ENCODE measurements at regions not wholly inside any gene's neighbourhood (a gene's known extent, or its start where the extent isn't known, plus 50 kb on each side); places are given as distances from the start of the nearest gene placed in this dataset.

DNA sequence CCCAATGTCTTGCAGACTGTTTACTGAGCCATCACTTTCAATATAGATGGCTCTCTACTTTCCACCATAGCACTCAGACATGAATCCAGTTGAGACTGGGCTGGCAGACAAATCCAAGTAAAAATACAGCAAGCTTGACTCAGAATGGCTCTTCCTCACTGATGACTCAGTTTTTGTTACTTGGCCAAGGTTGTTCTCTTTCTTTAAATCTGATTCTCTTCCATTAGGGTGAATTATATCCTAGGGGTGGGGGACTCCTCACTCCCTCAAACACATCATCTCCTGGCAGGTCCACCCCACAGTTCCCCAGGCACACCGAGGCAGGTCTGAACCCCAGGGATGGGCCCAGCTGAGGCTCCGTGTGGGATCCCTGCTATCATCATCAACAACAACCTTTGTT, 157.9 kb downstream of the MEX3B start:
- intact Hi-C loops (cut with micrococcal nuclease): no loop called here
- CTCF ChIA-PET (ENCODE audit: low intra/inter-chr PET ratio): no interaction called here

More for the DNA sequence above, 157.9 kb downstream of the MEX3B start:
- H4K20me1 ChIP-seq (replicated peaks; ENCODE audit: control insufficient read depth, insufficient read depth, low read length): no peaks in the 10 kb centered on the region
- H3K4me1 ChIP-seq (replicated peaks in 1 of 2; ENCODE audit: control insufficient read depth in 2 of 2, insufficient read depth in 2 of 2, low read length in 2 of 2): no peaks in the 10 kb centered on the region; a peak in 1 of 5 replicates
- H3K9ac ChIP-seq (ENCODE audit: insufficient read depth in 1 of 2, low read depth in 2 of 2, low read length in 2 of 2): no peak overlapping the region
- 18% methylated on average over 2 of the region's 2 CpGs for WGBS (ENCODE audit: insufficient coverage, low coverage, missing lambda C conversion rate)
- H3K36me3 ChIP-seq (ENCODE audit: control insufficient read depth, insufficient read depth, low read length): no peaks in the 10 kb centered on the region
- POLR2A ChIA-PET: interaction anchor here (0.6 to 1.8 kb wide), 2 partner anchors 12 to 75 kb away, joined by 4 to 5 read pairs; no protein-coding TSS in a partner anchor
- no peaks in the 10 kb centered on the region for H3K9me3 ChIP-seq (replicated peaks; ENCODE audit: control insufficient read depth, insufficient read depth, low read depth, low read length)
- H3K4me2 ChIP-seq (ENCODE audit: insufficient read depth, low read length): no peak overlapping the region
- in situ Hi-C loops (cut with MboI): no loop called here
- FAIRE-seq (no peak), DNase-seq (ENCODE audit: extremely low read depth in 1 of 4, low spot score in 3 of 4) (no peak), ATAC-seq (no peak)
- TF ChIP-seq BRF1 (IDR thresholded peaks at IDR 0.05; ENCODE audit: borderline replicate concordance, extremely low read depth, insufficient read length) (no peak), STAT5B (CRISPR knock-in tag; IDR thresholded peaks at IDR 0.05) (no peak), ZNF175 (CRISPR knock-in tag; IDR thresholded peaks at IDR 0.05; ENCODE audit: low read depth) (no peak)
- TF ChIP-seq, protein P1, sequence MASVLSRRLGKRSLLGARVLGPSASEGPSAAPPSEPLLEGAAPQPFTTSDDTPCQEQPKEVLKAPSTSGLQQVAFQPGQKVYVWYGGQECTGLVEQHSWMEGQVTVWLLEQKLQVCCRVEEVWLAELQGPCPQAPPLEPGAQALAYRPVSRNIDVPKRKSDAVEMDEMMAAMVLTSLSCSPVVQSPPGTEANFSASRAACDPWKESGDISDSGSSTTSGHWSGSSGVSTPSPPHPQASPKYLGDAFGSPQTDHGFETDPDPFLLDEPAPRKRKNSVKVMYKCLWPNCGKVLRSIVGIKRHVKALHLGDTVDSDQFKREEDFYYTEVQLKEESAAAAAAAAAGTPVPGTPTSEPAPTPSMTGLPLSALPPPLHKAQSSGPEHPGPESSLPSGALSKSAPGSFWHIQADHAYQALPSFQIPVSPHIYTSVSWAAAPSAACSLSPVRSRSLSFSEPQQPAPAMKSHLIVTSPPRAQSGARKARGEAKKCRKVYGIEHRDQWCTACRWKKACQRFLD (CRISPR knock-in tag; IDR thresholded peaks at IDR 0.05): no peak
- TF ChIP-seq, protein P2, sequence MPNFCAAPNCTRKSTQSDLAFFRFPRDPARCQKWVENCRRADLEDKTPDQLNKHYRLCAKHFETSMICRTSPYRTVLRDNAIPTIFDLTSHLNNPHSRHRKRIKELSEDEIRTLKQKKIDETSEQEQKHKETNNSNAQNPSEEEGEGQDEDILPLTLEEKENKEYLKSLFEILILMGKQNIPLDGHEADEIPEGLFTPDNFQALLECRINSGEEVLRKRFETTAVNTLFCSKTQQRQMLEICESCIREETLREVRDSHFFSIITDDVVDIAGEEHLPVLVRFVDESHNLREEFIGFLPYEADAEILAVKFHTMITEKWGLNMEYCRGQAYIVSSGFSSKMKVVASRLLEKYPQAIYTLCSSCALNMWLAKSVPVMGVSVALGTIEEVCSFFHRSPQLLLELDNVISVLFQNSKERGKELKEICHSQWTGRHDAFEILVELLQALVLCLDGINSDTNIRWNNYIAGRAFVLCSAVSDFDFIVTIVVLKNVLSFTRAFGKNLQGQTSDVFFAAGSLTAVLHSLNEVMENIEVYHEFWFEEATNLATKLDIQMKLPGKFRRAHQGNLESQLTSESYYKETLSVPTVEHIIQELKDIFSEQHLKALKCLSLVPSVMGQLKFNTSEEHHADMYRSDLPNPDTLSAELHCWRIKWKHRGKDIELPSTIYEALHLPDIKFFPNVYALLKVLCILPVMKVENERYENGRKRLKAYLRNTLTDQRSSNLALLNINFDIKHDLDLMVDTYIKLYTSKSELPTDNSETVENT (CRISPR knock-in tag; IDR thresholded peaks at IDR 0.05): no peak
- TF ChIP-seq, protein P3, sequence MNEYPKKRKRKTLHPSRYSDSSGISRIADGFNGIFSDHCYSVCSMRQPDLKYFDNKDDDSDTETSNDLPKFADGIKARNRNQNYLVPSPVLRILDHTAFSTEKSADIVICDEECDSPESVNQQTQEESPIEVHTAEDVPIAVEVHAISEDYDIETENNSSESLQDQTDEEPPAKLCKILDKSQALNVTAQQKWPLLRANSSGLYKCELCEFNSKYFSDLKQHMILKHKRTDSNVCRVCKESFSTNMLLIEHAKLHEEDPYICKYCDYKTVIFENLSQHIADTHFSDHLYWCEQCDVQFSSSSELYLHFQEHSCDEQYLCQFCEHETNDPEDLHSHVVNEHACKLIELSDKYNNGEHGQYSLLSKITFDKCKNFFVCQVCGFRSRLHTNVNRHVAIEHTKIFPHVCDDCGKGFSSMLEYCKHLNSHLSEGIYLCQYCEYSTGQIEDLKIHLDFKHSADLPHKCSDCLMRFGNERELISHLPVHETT (CRISPR knock-in tag; conservative IDR thresholded peaks at IDR 0.05 in 1 of 2, IDR thresholded peaks at IDR 0.05 in 1 of 2): no peak
- TF ChIP-seq, protein P4, sequence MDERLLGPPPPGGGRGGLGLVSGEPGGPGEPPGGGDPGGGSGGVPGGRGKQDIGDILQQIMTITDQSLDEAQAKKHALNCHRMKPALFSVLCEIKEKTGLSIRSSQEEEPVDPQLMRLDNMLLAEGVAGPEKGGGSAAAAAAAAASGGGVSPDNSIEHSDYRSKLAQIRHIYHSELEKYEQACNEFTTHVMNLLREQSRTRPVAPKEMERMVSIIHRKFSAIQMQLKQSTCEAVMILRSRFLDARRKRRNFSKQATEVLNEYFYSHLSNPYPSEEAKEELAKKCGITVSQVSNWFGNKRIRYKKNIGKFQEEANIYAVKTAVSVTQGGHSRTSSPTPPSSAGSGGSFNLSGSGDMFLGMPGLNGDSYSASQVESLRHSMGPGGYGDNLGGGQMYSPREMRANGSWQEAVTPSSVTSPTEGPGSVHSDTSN (CRISPR knock-in tag; IDR thresholded peaks at IDR 0.05; ENCODE audit: low read depth): no peak
- TF ChIP-seq, protein P4 (tag; conservative IDR thresholded peaks at IDR 0.05; ENCODE audit: low read depth): no peak
- no TSS peak for BruUV-seq (replicated peaks)
- no peak overlapping the region for H2AFZ ChIP-seq (ENCODE audit: low read depth, low read length)
- no peak overlapping the region for H3K4me3 ChIP-seq
- H3K27me3 ChIP-seq (ENCODE audit: control insufficient read depth in 2 of 2, insufficient read depth in 2 of 2, low read length in 2 of 2): no peaks in the 10 kb centered on the region
- no peak overlapping the region for H3K27ac ChIP-seq (ENCODE audit: extremely low read depth, low read depth, low read length)
- no peaks in the 10 kb centered on the region for H3K9me1 ChIP-seq (ENCODE audit: control insufficient read depth, insufficient read depth, low read length)
- no peaks in the 10 kb centered on the region for H3K79me2 ChIP-seq (ENCODE audit: control insufficient read depth, insufficient read depth, low read length)
